ENCODE measurements at regions not wholly inside any gene's neighbourhood (a gene's known extent, or its start where the extent isn't known, plus 50 kb on each side); places are given as distances from the start of the nearest gene placed in this dataset.

GRCh38 chr9:96171728-96172127 is 130.2 kb downstream of the HSD17B3 start:
- no peak for TF ChIP-seq RBM22 (IDR thresholded peaks at IDR 0.05; ENCODE audit: low read depth, low read length, poor library complexity, severe bottlenecking)
- no peak for TF ChIP-seq BCOR (IDR thresholded peaks at IDR 0.05)
- TF ChIP-seq, protein P1, sequence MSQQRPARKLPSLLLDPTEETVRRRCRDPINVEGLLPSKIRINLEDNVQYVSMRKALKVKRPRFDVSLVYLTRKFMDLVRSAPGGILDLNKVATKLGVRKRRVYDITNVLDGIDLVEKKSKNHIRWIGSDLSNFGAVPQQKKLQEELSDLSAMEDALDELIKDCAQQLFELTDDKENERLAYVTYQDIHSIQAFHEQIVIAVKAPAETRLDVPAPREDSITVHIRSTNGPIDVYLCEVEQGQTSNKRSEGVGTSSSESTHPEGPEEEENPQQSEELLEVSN (IDR thresholded peaks at IDR 0.05; ENCODE audit: borderline replicate concordance in 1 of 2, extremely low read depth in 1 of 2, insufficient read depth in 1 of 2, insufficient read length in 1 of 2, low read depth in 1 of 2, low read length in 1 of 2, poor library complexity in 1 of 2, severe bottlenecking in 1 of 2): no peak
- no peak for TF ChIP-seq ZBTB7A (IDR thresholded peaks at IDR 0.05; ENCODE audit: borderline replicate concordance, control insufficient read depth, low read depth, low read length)
